IMR-90 (cell line): ENCODE measurements at regions not wholly inside any gene's neighbourhood (a gene's known extent, or its start where the extent isn't known, plus 50 kb on each side); places are given as distances from the start of the nearest gene placed in this dataset.

Experiments used
- ATAC-seq: fragments of 200-7000 bp; cut with Tn5 transposase; 2 replicates; pipeline ENCODE4 v1.9.1; 2020; ENCODE audit warnings: low read depth, mild to moderate bottlenecking, moderate library complexity
- BruUV-seq: library from RNA; stranded (reverse); fragments of 400-500 nt; replicated peaks from 2 replicates; lab custom pipeline; 2021; lab: Mats Ljungman, UMichigan
- CTCF ChIA-PET: fragments of 300-600 bp; formaldehyde crosslinking; extraction: SDS; loops from one replicate; lab custom pipeline; 2021; ENCODE audit warnings: antibody characterized with exemption; lab: Yijun Ruan, JAX
- POLR2A ChIA-PET: fragments of 300-600 bp; sonication (Branson Sonifier 250); formaldehyde crosslinking; loops from one replicate; lab custom pipeline; 2022; ENCODE audit warnings: antibody characterized with exemption; ENCODE audit not compliant: unreplicated experiment; lab: Charles Lee
- DNase-seq: peaks from one replicate; pipeline ENCODE4 v3.0.0; 2013
- H2AFZ ChIP-seq: replicated peaks from 2 replicates; pipeline ENCODE3; 2013; ENCODE audit warnings: low read length, mild to moderate bottlenecking; ENCODE audit not compliant: poor library complexity
- H2AK5ac ChIP-seq: 2 replicates; pipeline ENCODE4 v1.6.1; 2013; ENCODE audit warnings: low read depth, low read length, inconsistent platforms
- H2AK9ac ChIP-seq: replicated peaks from 2 replicates; pipeline ENCODE3; 2013; ENCODE audit warnings: mild to moderate bottlenecking, low read depth, low read length, moderate library complexity; ENCODE audit not compliant: poor library complexity
- H2BK120ac ChIP-seq: 2 replicates; pipeline ENCODE4 v1.6.1; 2013; ENCODE audit warnings: low read depth, low read length, inconsistent platforms
- H2BK15ac ChIP-seq: 3 replicates; pipeline ENCODE4 v1.6.1; 2013; ENCODE audit warnings: low read depth, low read length, inconsistent platforms
- H2BK20ac ChIP-seq: 2 replicates; pipeline ENCODE4 v1.6.1; 2013; ENCODE audit warnings: low read depth, mild to moderate bottlenecking, inconsistent platforms, low read length, moderate library complexity
- H2BK5ac ChIP-seq: 2 replicates; pipeline ENCODE4 v1.6.1; 2013; ENCODE audit warnings: mild to moderate bottlenecking, low read depth, low read length, inconsistent platforms; ENCODE audit not compliant: poor library complexity, severe bottlenecking
- H3K14ac ChIP-seq: replicated peaks from 2 replicates; pipeline ENCODE4 v1.6.1; 2013; ENCODE audit warnings: low read depth, low read length, inconsistent platforms
- H3K18ac ChIP-seq: 2 replicates; pipeline ENCODE4 v1.6.1; 2013; ENCODE audit warnings: low read depth, low read length, control low read depth
- H3K23ac ChIP-seq: 2 replicates; pipeline ENCODE4 v1.6.1; 2013; ENCODE audit warnings: low read depth, low read length, inconsistent platforms
- H3K27ac ChIP-seq: 2 replicates; pipeline ENCODE4 v1.5.1; 2013; ENCODE audit warnings: mild to moderate bottlenecking, control low read depth, low read length; ENCODE audit not compliant: insufficient read depth
- H3K27me3 ChIP-seq: 2 replicates; pipeline ENCODE4 v1.6.1; 2013; ENCODE audit warnings: low read length; ENCODE audit not compliant: control insufficient read depth, insufficient read depth
- H3K36me3 ChIP-seq: 2 replicates; pipeline ENCODE4 v1.6.1; 2013; ENCODE audit warnings: low read length, mixed read lengths; ENCODE audit not compliant: control insufficient read depth, insufficient read depth
- H3K4ac ChIP-seq: 2 replicates; pipeline ENCODE4 v1.6.1; 2013; ENCODE audit warnings: low read depth, low read length, inconsistent platforms
- H3K4me1 ChIP-seq: 2 replicates; pipeline ENCODE4 v1.6.1; 2013; ENCODE audit warnings: low read length, mixed read lengths; ENCODE audit not compliant: control insufficient read depth, insufficient read depth
- H3K4me2 ChIP-seq: 2 replicates; pipeline ENCODE4 v1.6.1; 2013; ENCODE audit warnings: low read depth, mild to moderate bottlenecking, control low read depth, low read length, moderate library complexity
- H3K4me3 ChIP-seq: 2 replicates; pipeline ENCODE4 v1.5.1; 2013; ENCODE audit warnings: low read depth, mild to moderate bottlenecking, control low read depth, low read length, moderate library complexity; ENCODE audit not compliant: insufficient read depth
- H3K56ac ChIP-seq: 2 replicates; pipeline ENCODE4 v1.6.1; 2013; ENCODE audit warnings: low read length, inconsistent platforms; ENCODE audit not compliant: insufficient read depth; ENCODE audit errors: extremely low read depth
- H3K79me1 ChIP-seq, 2 experiments: 2 replicates each; pipeline ENCODE4 v1.6.1; 2013; ENCODE audit warnings: low read length in 2 of 2, inconsistent platforms in 1 of 2, low read depth in 1 of 2
- H3K9ac ChIP-seq: 2 replicates; pipeline ENCODE4 v1.6.1; 2013; ENCODE audit warnings: low read depth, low read length, control low read depth
- H3K9me1 ChIP-seq: 2 replicates; pipeline ENCODE4 v1.6.1; 2013; ENCODE audit warnings: low read length, inconsistent platforms; ENCODE audit not compliant: insufficient read depth
- H3K9me3 ChIP-seq: 2 replicates; pipeline ENCODE4 v1.6.1; 2013; ENCODE audit warnings: low read length; ENCODE audit not compliant: control insufficient read depth, insufficient read depth
- H4K20me1 ChIP-seq: 2 replicates; pipeline ENCODE4 v1.6.1; 2013; ENCODE audit warnings: low read length, inconsistent platforms; ENCODE audit not compliant: insufficient read depth
- H4K5ac ChIP-seq: 2 replicates; pipeline ENCODE4 v1.6.1; 2013; ENCODE audit warnings: mild to moderate bottlenecking, low read depth, low read length, control low read depth
- H4K8ac ChIP-seq, 2 experiments: 2 replicates each; pipeline ENCODE4 v1.6.1; 2013; ENCODE audit warnings: low read depth in 2 of 2, low read length in 2 of 2, control low read depth in 1 of 2, inconsistent platforms in 1 of 2
- H4K91ac ChIP-seq: 2 replicates; pipeline ENCODE4 v1.6.1; 2013; ENCODE audit warnings: low read depth, low read length, inconsistent platforms; ENCODE audit not compliant: insufficient read depth
- BHLHE40 ChIP-seq: fragments of 150-350 bp; IDR thresholded peaks from 2 replicates; pipeline ENCODE4 v1.6.1; 2016; ENCODE audit warnings: mild to moderate bottlenecking, low read depth, low read length
- WGBS, 2 experiments: methylation state at CpG; one replicate each; pipeline versions ENCODE4 v1.1.5 to v1.1.7; 2013; ENCODE audit warnings: missing lambda C conversion rate in 2 of 2; ENCODE audit not compliant: insufficient read length in 1 of 2; ENCODE audit errors: extremely low coverage in 2 of 2; 5-methylcytosine and 5-hydroxymethylcytosine counted together
- dilution Hi-C: fragments of 300-500 bp; cut with HindIII; formaldehyde crosslinking; loops from one replicate; pipeline ENCODE4 v1.14.3; 2018; ENCODE audit warnings: low sequenced_read_pairs; ENCODE audit not compliant: unreplicated experiment
- in situ Hi-C: fragments of 300-500 bp; cut with MboI; formaldehyde crosslinking; loops from 3 replicates; pipeline ENCODE4 v1.14.3; 2019; ENCODE audit warnings: low sequenced_read_pairs, inconsistent platforms, mixed read lengths
- intact Hi-C: fragments of 100-400 bp; cut with micrococcal nuclease; formaldehyde crosslinking; loops from 2 replicates; pipeline ENCODE4 v1.10.0; 2022

DNA sequence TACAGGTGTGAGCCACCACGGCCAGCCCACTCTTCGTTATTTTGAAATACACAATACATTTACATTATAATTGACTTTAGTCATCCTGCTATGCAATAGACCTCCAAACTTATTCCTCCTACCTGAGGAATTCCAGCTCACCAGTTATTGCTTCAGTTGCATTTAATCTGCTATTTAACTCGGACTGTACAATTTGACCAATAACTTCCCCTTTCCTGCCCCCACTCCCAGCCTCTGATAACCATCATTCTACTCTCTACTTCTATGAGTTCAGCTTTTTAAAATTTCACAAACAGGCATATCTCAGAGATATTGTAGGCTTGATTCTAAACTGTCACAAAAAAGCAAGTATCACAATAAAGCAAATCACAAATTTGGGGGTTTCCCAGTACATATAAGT, 157.0 kb downstream of the COPRS start:
- dilution Hi-C loops (no loop called here), intact Hi-C loops (no loop called here), in situ Hi-C loops (no loop called here)
- no peaks in the 10 kb centered on the region for H3K9me1 ChIP-seq
- no peak overlapping the region for H2BK120ac ChIP-seq
- peaks cover 3% of the 10 kb centered on the region for H3K4me1 ChIP-seq
- H4K8ac ChIP-seq = no peak overlapping the region
- BruUV-seq = no TSS peak
- no peak overlapping the region for H4K5ac ChIP-seq
- no peak overlapping the region for H3K27ac ChIP-seq
- no peaks in the 10 kb centered on the region for H4K20me1 ChIP-seq
- no peak overlapping the region for H2AK9ac ChIP-seq
- no peak overlapping the region for H3K4me2 ChIP-seq
- no peak overlapping the region for H3K56ac ChIP-seq
- DNase-seq = no peak
- H4K91ac ChIP-seq = no peak overlapping the region
- no peak overlapping the region for H2BK5ac ChIP-seq
- CTCF ChIA-PET = no interaction called here
- no peaks in the 10 kb centered on the region for H3K79me1 ChIP-seq
- H3K9ac ChIP-seq = no peak overlapping the region
- H3K14ac ChIP-seq = no peak overlapping the region
- 80% methylated on average over 2 of the region's 3 CpGs; no CpG with 5 or more reads in 1 of the 2 experiments for WGBS, 2 experiments
- no peaks in the 10 kb centered on the region for H3K36me3 ChIP-seq
- no peak overlapping the region for H3K4ac ChIP-seq
- no peaks in the 10 kb centered on the region for H3K27me3 ChIP-seq
- H3K23ac ChIP-seq = no peak overlapping the region
- peaks cover 3% of the 10 kb centered on the region; the same call in 1 of the 2 replicates for H3K9me3 ChIP-seq
- POLR2A ChIA-PET = no interaction called here
- TF ChIP-seq BHLHE40 = no peak
- ATAC-seq = no peak
- no peak overlapping the region for H2BK15ac ChIP-seq
- no peak overlapping the region for H2AFZ ChIP-seq
- H3K18ac ChIP-seq = no peak overlapping the region
- H3K4me3 ChIP-seq = no peak overlapping the region
- H2BK20ac ChIP-seq = no peak overlapping the region
- no peak overlapping the region for H2AK5ac ChIP-seq
